Fibroblast of the aortic adventitia (primary cell): ENCODE measurements at regions not wholly inside any gene's neighbourhood (a gene's known extent, or its start where the extent isn't known, plus 50 kb on each side); places are given as distances from the start of the nearest gene placed in this dataset.
A peak's percentile ranks its signal among the peaks of the same experiment; 100 is the strongest.

Experiments
- DNase-seq: peaks from one replicate; pipeline ENCODE4 v3.0.0-alpha.2; 2010; ENCODE audit warnings: low read depth
- H3K4me3 ChIP-seq: 2 replicates; pipeline ENCODE4 v1.5.1; 2011; ENCODE audit warnings: low read depth, mild to moderate bottlenecking, control low read depth, low read length, moderate library complexity
- CTCF ChIP-seq: IDR thresholded peaks from 2 replicates; pipeline ENCODE4 v1.5.1; 2011; ENCODE audit warnings: mild to moderate bottlenecking, low read length, control low read depth, inconsistent platforms; ENCODE audit not compliant: insufficient read depth

- no peak overlapping the region for H3K4me3 ChIP-seq
- DNase-seq: no peak
- no peak for TF ChIP-seq CTCF
Observed at GRCh38 chr13:40164133-40164532, 502.3 kb downstream of the FOXO1 start.

GRCh38 chr13:40165316-40165932, 501.0 kb downstream of the FOXO1 start:
- TF ChIP-seq CTCF: no peak
- no peak overlapping the region for H3K4me3 ChIP-seq
- DNase-seq: peak; percentile 49

GRCh38 chr13:40167327-40167726, 499.1 kb downstream of the FOXO1 start:
- DNase-seq: no peak
- no peak overlapping the region for H3K4me3 ChIP-seq
- TF ChIP-seq CTCF: no peak

GRCh38 chr13:40168425-40169166, 497.8 kb downstream of the FOXO1 start:
- TF ChIP-seq CTCF: no peak
- H3K4me3 ChIP-seq: no peak overlapping the region
- DNase-seq: no peak

- no peak for TF ChIP-seq CTCF
- no peak overlapping the region for H3K4me3 ChIP-seq
- DNase-seq: no peak
Observed at GRCh38 chr13:40169476-40169875, 497.0 kb downstream of the FOXO1 start.

GRCh38 chr13:40170091-40170490, 496.4 kb downstream of the FOXO1 start:
- H3K4me3 ChIP-seq: no peak overlapping the region
- DNase-seq: no peak
- TF ChIP-seq CTCF: no peak
